ENCODE measurements at regions not wholly inside any gene's neighbourhood (a gene's known extent, or its start where the extent isn't known, plus 50 kb on each side); places are given as distances from the start of the nearest gene placed in this dataset.
A peak's percentile ranks its signal among the peaks of the same experiment; 100 is the strongest.
"Not testable (repeated sequence)": the region's sequence is repeated elsewhere in the genome, so short reads cannot be mapped to it uniquely, and the experiment has no call there.

- no peak for TF ChIP-seq CTCF (IDR thresholded peaks at IDR 0.05; ENCODE audit: low read depth, low read length)
- no peak overlapping the region for H3K4me3 ChIP-seq (ENCODE audit: low read depth, low read length)
- no peak overlapping the region for H3K27ac ChIP-seq
- H3K9me3 ChIP-seq (ENCODE audit: severe bottlenecking) = no peaks in the 10 kb centered on the region
- no peaks in the 10 kb centered on the region for H3K27me3 ChIP-seq (ENCODE audit: insufficient read depth, low read depth, severe bottlenecking)
- no peaks in the 10 kb centered on the region for H3K36me3 ChIP-seq
- no peak for DNase-seq
Measured at GRCh38 chr9:119873877-119874276, 504.6 kb upstream of the BRINP1 start.

GRCh38 chr9:119870251-119870650 lies 501.0 kb upstream of the BRINP1 start:
- H3K4me3 ChIP-seq (ENCODE audit: low read depth, low read length); H3K9me3 ChIP-seq (ENCODE audit: severe bottlenecking); H3K27ac ChIP-seq; DNase-seq; H3K36me3 ChIP-seq; H3K27me3 ChIP-seq (ENCODE audit: insufficient read depth, low read depth, severe bottlenecking): not testable (repeated sequence)

- no peak for TF ChIP-seq CTCF (IDR thresholded peaks at IDR 0.05; ENCODE audit: low read depth, low read length)
Measured at GRCh38 chr9:119868694-119869093, 499.5 kb upstream of the BRINP1 start.

GRCh38 chr9:119861842-119862241 lies 492.6 kb upstream of the BRINP1 start:
- Histone ChIP-seq H3K27ac (no peak overlapping the region), H3K36me3 (no peaks in the 10 kb centered on the region), H3K9me3 (ENCODE audit: severe bottlenecking) (no peaks in the 10 kb centered on the region), H3K27me3 (ENCODE audit: insufficient read depth, low read depth, severe bottlenecking) (no peaks in the 10 kb centered on the region), H3K4me3 (ENCODE audit: low read depth, low read length) (no peak overlapping the region)
- peak; percentile 32 for DNase-seq
- TF ChIP-seq CTCF (IDR thresholded peaks at IDR 0.05; ENCODE audit: low read depth, low read length) = no peak

More at GRCh38 chr9:119868694-119869093, 499.5 kb upstream of the BRINP1 start:
- no peaks in the 10 kb centered on the region for H3K27me3 ChIP-seq (ENCODE audit: insufficient read depth, low read depth, severe bottlenecking)
- H3K4me3 ChIP-seq (ENCODE audit: low read depth, low read length) = no peak overlapping the region
- H3K27ac ChIP-seq = no peak overlapping the region
- no peaks in the 10 kb centered on the region for H3K36me3 ChIP-seq
- H3K9me3 ChIP-seq (ENCODE audit: severe bottlenecking) = peaks cover 2% of the 10 kb centered on the region
- DNase-seq = no peak

GRCh38 chr9:119859128-119859527 lies 489.9 kb upstream of the BRINP1 start:
- Histone ChIP-seq H3K27me3 (ENCODE audit: insufficient read depth, low read depth, severe bottlenecking) (no peaks in the 10 kb centered on the region), H3K36me3 (no peaks in the 10 kb centered on the region), H3K9me3 (ENCODE audit: severe bottlenecking) (no peaks in the 10 kb centered on the region), H3K27ac (no peak overlapping the region), H3K4me3 (ENCODE audit: low read depth, low read length) (no peak overlapping the region)
- no peak for TF ChIP-seq CTCF (IDR thresholded peaks at IDR 0.05; ENCODE audit: low read depth, low read length)
- DNase-seq = no peak

GRCh38 chr9:119853126-119853525 lies 483.9 kb upstream of the BRINP1 start:
- no peaks in the 10 kb centered on the region for H3K27me3 ChIP-seq (ENCODE audit: insufficient read depth, low read depth, severe bottlenecking)
- no peaks in the 10 kb centered on the region for H3K36me3 ChIP-seq
- no peak overlapping the region for H3K4me3 ChIP-seq (ENCODE audit: low read depth, low read length)
- H3K27ac ChIP-seq = no peak overlapping the region
- no peaks in the 10 kb centered on the region for H3K9me3 ChIP-seq (ENCODE audit: severe bottlenecking)
- TF ChIP-seq CTCF (IDR thresholded peaks at IDR 0.05; ENCODE audit: low read depth, low read length) = no peak
- no peak for DNase-seq
